Endodermal cell (in vitro differentiated cells): ENCODE measurements at regions not wholly inside any gene's neighbourhood (a gene's known extent, or its start where the extent isn't known, plus 50 kb on each side); places are given as distances from the start of the nearest gene placed in this dataset.
A peak's percentile ranks its signal among the peaks of the same experiment; 100 is the strongest.

Experiments
- DNase-seq: peaks from one replicate; pipeline ENCODE4 v3.0.0-alpha.2; 2017
- H3K27ac ChIP-seq: 2 replicates; pipeline ENCODE4 v1.5.1; 2013; ENCODE audit warnings: mild to moderate bottlenecking, low read depth, low read length, moderate library complexity
- H3K27me3 ChIP-seq: 2 replicates; pipeline ENCODE4 v1.6.1; 2013; ENCODE audit warnings: mild to moderate bottlenecking, low read length, moderate library complexity; ENCODE audit not compliant: insufficient read depth, control insufficient read depth, poor library complexity, severe bottlenecking
- H3K36me3 ChIP-seq: 2 replicates; pipeline ENCODE4 v1.7.0; 2013; ENCODE audit warnings: mild to moderate bottlenecking, low read length, moderate library complexity; ENCODE audit not compliant: control insufficient read depth, insufficient read depth
- H3K4me1 ChIP-seq: one replicate; pipeline ENCODE4 v1.7.0; 2013; ENCODE audit warnings: low read length; ENCODE audit not compliant: control insufficient read depth, insufficient read depth
- H3K4me3 ChIP-seq: 2 replicates; pipeline ENCODE4 v1.5.1; 2013; ENCODE audit warnings: mild to moderate bottlenecking, low read length, moderate library complexity
- H3K9ac ChIP-seq: 2 replicates; pipeline ENCODE4 v1.6.1; 2013; ENCODE audit warnings: mild to moderate bottlenecking, low read length, moderate library complexity; ENCODE audit not compliant: poor library complexity, severe bottlenecking; ENCODE audit errors: extremely low read depth
- H3K9me3 ChIP-seq: 2 replicates; pipeline ENCODE4 v1.6.1; 2013; ENCODE audit warnings: mild to moderate bottlenecking, low read length, moderate library complexity; ENCODE audit not compliant: control insufficient read depth
- H3K27ac Mint-ChIP-seq: 2 replicates; pipeline ENCODE4 v1.8.0; 2020; ENCODE audit warnings: mixed read lengths
- H3K27me3 Mint-ChIP-seq: 2 replicates; pipeline ENCODE4 v1.8.0; 2021; ENCODE audit warnings: mild to moderate bottlenecking, mixed read lengths; ENCODE audit not compliant: insufficient read depth
- H3K36me3 Mint-ChIP-seq: 2 replicates; pipeline ENCODE4 v1.8.0; 2020; ENCODE audit warnings: low read depth, mixed read lengths
- H3K4me1 Mint-ChIP-seq: 2 replicates; pipeline ENCODE4 v1.8.0; 2020; ENCODE audit warnings: mixed read lengths
- H3K4me3 Mint-ChIP-seq: 2 replicates; pipeline ENCODE4 v1.8.0; 2020; ENCODE audit warnings: mild to moderate bottlenecking, moderate library complexity, mixed read lengths
- H3K9me3 Mint-ChIP-seq: 2 replicates; pipeline ENCODE4 v1.8.0; 2020; ENCODE audit warnings: mild to moderate bottlenecking, mixed read lengths
- WGBS, 2 experiments: methylation state at CpG; one replicate each; pipeline versions ENCODE4 v1.1.5 to v1.1.7; 2013; ENCODE audit warnings: missing lambda C conversion rate in 2 of 2, mixed read lengths in 1 of 2; ENCODE audit not compliant: insufficient coverage in 1 of 2, insufficient read length in 1 of 2; 5-methylcytosine and 5-hydroxymethylcytosine counted together
- TF ChIP-seq, protein P1 (sequence below): fragments of 200-600 bp; sonication (generic); conservative IDR thresholded peaks from 2 replicates; pipeline ENCODE4 v1.5.0; 2021; ENCODE audit warnings: antibody characterized with exemption, mild to moderate bottlenecking

DNA sequence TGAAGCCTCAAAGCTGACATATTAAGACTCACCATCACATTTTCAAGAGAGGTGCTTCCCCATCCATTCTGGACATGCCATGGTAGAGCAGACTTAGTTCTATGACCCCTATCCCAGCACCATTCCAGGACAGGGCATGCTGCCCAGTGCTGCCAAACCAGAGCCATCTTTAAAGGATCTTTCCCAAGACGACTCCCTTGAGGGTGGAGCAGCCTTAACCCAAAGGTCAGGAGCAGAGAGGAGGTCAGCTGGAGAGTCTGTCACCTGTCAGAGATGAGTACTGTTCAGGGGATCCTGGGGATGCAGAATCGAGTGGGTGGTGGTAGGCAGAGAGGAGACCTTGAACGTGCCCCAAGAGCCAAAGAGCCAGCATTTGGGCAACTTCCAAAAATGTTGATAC, 459.8 kb downstream of the STK39 start:
- H3K27me3 ChIP-seq = peaks cover 29% of the 10 kb centered on the region
- H3K4me1 ChIP-seq = peaks cover 4% of the 10 kb centered on the region
- 90 to 91% methylated on average over 3 of the region's 3 CpGs for WGBS, 2 experiments
- peaks cover 44% of the 10 kb centered on the region for H3K4me1 Mint-ChIP-seq
- H3K36me3 ChIP-seq = no peaks in the 10 kb centered on the region
- no peaks in the 10 kb centered on the region for H3K9me3 Mint-ChIP-seq
- no peak overlapping the region for H3K9ac ChIP-seq
- DNase-seq = no peak
- H3K4me3 Mint-ChIP-seq = no peak overlapping the region
- no peak overlapping the region for H3K27ac ChIP-seq
- peaks cover 2% of the 10 kb centered on the region for H3K36me3 Mint-ChIP-seq
- H3K9me3 ChIP-seq = no peaks in the 10 kb centered on the region
- TF ChIP-seq, protein P1, sequence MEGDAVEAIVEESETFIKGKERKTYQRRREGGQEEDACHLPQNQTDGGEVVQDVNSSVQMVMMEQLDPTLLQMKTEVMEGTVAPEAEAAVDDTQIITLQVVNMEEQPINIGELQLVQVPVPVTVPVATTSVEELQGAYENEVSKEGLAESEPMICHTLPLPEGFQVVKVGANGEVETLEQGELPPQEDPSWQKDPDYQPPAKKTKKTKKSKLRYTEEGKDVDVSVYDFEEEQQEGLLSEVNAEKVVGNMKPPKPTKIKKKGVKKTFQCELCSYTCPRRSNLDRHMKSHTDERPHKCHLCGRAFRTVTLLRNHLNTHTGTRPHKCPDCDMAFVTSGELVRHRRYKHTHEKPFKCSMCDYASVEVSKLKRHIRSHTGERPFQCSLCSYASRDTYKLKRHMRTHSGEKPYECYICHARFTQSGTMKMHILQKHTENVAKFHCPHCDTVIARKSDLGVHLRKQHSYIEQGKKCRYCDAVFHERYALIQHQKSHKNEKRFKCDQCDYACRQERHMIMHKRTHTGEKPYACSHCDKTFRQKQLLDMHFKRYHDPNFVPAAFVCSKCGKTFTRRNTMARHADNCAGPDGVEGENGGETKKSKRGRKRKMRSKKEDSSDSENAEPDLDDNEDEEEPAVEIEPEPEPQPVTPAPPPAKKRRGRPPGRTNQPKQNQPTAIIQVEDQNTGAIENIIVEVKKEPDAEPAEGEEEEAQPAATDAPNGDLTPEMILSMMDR = no peak
- peaks cover 18% of the 10 kb centered on the region for H3K27me3 Mint-ChIP-seq
- no peak overlapping the region for H3K27ac Mint-ChIP-seq
- no peak overlapping the region for H3K4me3 ChIP-seq

DNA sequence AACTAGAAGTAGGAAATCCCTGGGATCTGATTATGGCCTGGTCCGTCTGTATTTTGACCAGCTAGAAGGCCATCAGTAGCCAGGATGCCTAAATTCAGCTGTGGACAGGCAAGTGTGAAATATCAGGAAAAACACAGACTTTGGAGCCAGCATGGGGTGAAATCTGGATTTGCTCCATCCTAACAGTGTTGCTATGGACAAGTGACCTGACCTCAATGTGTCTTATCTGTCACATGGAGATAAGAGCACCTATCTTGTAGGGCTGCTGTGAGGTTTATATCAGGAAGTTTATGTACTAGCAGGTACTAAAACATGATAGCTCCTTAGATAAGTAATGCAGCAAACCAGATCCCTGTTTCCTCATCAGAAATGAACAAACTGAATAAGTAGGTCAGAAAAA, 460.4 kb downstream of the STK39 start:
- peaks cover 29% of the 10 kb centered on the region for H3K27me3 ChIP-seq
- no peak overlapping the region for H3K4me3 Mint-ChIP-seq
- H3K27me3 Mint-ChIP-seq = peaks cover 18% of the 10 kb centered on the region
- H3K36me3 Mint-ChIP-seq = peaks cover 2% of the 10 kb centered on the region
- peaks cover 39% of the 10 kb centered on the region for H3K4me1 Mint-ChIP-seq
- H3K9ac ChIP-seq = no peak overlapping the region
- H3K9me3 Mint-ChIP-seq = no peaks in the 10 kb centered on the region
- no peak overlapping the region for H3K4me3 ChIP-seq
- peaks cover 4% of the 10 kb centered on the region for H3K4me1 ChIP-seq
- no peak overlapping the region for H3K27ac Mint-ChIP-seq
- no peak for DNase-seq
- 67 to 82% methylated on average over 1 of the region's 1 CpG for WGBS, 2 experiments
- TF ChIP-seq, protein P1 = no peak
- no peaks in the 10 kb centered on the region for H3K36me3 ChIP-seq
- no peaks in the 10 kb centered on the region for H3K9me3 ChIP-seq
- H3K27ac ChIP-seq = no peak overlapping the region

DNA sequence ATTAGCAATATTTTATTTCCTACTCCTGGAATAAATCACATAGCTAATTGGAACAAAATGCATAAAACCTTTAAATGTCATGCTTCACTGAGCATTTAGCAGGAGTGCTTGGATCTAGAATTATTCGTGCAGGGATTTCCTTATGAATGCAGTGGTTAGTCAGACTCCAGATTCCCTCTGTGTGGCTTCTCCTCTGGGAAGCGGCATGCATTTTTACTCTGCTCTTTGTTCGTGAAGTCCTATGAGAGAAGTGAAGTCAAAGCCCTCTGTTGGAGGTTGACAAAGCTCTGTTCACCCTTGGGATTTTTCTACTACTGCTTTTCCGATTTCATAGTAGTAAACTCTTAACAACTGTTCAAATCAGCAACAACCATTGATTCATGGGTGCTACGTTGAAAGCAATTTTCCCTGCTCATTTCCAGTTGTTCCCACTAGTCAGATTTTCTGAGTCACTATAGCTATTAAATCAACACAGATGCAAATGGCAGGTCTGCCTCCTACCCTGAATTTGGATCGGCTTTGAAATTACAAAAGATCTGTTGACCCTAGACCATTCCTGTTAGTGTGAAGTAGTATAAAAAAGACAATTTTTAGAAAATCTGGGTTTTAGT, 461.7 kb downstream of the STK39 start:
- Mint-ChIP-seq H3K4me1 (peaks cover 36% of the 10 kb centered on the region), H3K4me3 (no peak overlapping the region), H3K36me3 (peaks cover 2% of the 10 kb centered on the region), H3K9me3 (no peaks in the 10 kb centered on the region), H3K27me3 (peaks cover 18% of the 10 kb centered on the region), H3K27ac (no peak overlapping the region)
- Histone ChIP-seq H3K4me3 (no peak overlapping the region), H3K36me3 (no peaks in the 10 kb centered on the region), H3K4me1 (peaks cover 4% of the 10 kb centered on the region), H3K27me3 (peaks cover 29% of the 10 kb centered on the region), H3K9ac (no peak overlapping the region), H3K27ac (peak overlapping the region; percentile 5), H3K9me3 (no peaks in the 10 kb centered on the region)
- TF ChIP-seq, protein P1 = no peak
- DNase-seq = no peak
- 55% methylated on average over 5 to 6 of the region's 6 CpGs for WGBS, 2 experiments
